GM12891 (cell line): ENCODE measurements at regions not wholly inside any gene's neighbourhood (a gene's known extent, or its start where the extent isn't known, plus 50 kb on each side); places are given as distances from the start of the nearest gene placed in this dataset.

Experiments
- POLR2A ChIP-seq: IDR thresholded peaks from 2 replicates; pipeline ENCODE4 v1.6.1; 2011; ENCODE audit warnings: low read depth, low read length, control low read depth
- POLR2AphosphoS5 ChIP-seq: IDR thresholded peaks from 2 replicates; pipeline ENCODE4 v1.6.1; 2011; ENCODE audit warnings: low read depth, low read length, control low read depth
- SPI1 ChIP-seq: IDR thresholded peaks from 2 replicates; pipeline ENCODE4 v1.6.1; 2011; ENCODE audit warnings: low read depth, low read length, control low read depth
- TAF1 ChIP-seq: IDR thresholded peaks from 2 replicates; pipeline ENCODE4 v1.6.1; 2011; ENCODE audit warnings: low read depth, low read length, control low read depth

DNA sequence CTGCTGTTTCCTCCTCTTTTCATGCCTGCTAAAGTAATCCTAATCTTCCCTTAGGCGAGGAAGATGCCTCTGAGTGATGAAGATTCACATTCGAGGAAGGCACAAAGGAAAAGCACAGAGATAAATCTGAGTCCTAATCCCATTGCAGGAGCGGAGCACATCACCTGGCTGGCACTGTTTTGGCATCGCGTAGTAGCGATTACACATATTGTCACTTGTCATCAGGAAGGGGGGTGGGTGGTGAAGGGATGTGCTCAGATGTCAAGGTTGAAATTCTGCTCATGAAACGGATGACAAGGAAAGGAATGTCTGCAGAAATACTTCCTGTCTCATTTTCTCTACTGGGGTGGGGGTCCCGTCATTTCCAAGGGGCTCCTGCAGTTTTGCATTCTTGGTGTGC is 363.1 kb upstream of the EEF2KMT start:
- TF ChIP-seq SPI1: no peak
- no peak for TF ChIP-seq POLR2A
- no peak for TF ChIP-seq POLR2AphosphoS5
- TF ChIP-seq TAF1: no peak
